KMS-11 (cell line): ENCODE measurements at regions not wholly inside any gene's neighbourhood (a gene's known extent, or its start where the extent isn't known, plus 50 kb on each side); places are given as distances from the start of the nearest gene placed in this dataset.
"Not testable (repeated sequence)": the region's sequence is repeated elsewhere in the genome, so short reads cannot be mapped to it uniquely, and the experiment has no call there.

Experiments used
- H2AFZ ChIP-seq: fragments of 200-600 bp; sonication (generic); 2 replicates; pipeline ENCODE4 v1.6.1; 2016; ENCODE audit warnings: antibody characterized with exemption, mixed run types, low read depth
- H3K27ac ChIP-seq: fragments of 200-600 bp; sonication (generic); 2 replicates; pipeline ENCODE4 v1.6.1; 2016; ENCODE audit warnings: mild to moderate bottlenecking, mixed run types
- H3K27me3 ChIP-seq: fragments of 200-600 bp; sonication (generic); 2 replicates; pipeline ENCODE4 v1.6.1; 2017; ENCODE audit warnings: mild to moderate bottlenecking, low read depth, mixed run types, moderate library complexity; ENCODE audit not compliant: insufficient read depth
- H3K36me3 ChIP-seq: fragments of 200-600 bp; sonication (generic); 2 replicates; pipeline ENCODE4 v1.6.1; 2017; ENCODE audit warnings: mild to moderate bottlenecking, mixed run types; ENCODE audit not compliant: insufficient read depth
- H3K4me1 ChIP-seq: fragments of 200-600 bp; sonication (generic); 2 replicates; pipeline ENCODE4 v1.6.1; 2016; ENCODE audit warnings: mild to moderate bottlenecking, low read depth, mixed run types; ENCODE audit not compliant: poor library complexity, severe bottlenecking
- H3K4me2 ChIP-seq: fragments of 200-600 bp; sonication (generic); 2 replicates; pipeline ENCODE4 v1.7.0; 2016; ENCODE audit warnings: mild to moderate bottlenecking, mixed run types
- H3K4me3 ChIP-seq: fragments of 200-600 bp; sonication (generic); IDR thresholded peaks from 2 replicates; pipeline ENCODE4 v1.6.1; 2017; ENCODE audit warnings: low read depth, low read length, mixed read lengths; ENCODE audit not compliant: insufficient read depth
- H3K79me2 ChIP-seq: fragments of 200-600 bp; sonication (generic); 2 replicates; pipeline ENCODE4 v1.6.1; 2016; ENCODE audit warnings: low read depth, mixed run types; ENCODE audit not compliant: insufficient read depth
- H3K9ac ChIP-seq: fragments of 200-600 bp; sonication (generic); 2 replicates; pipeline ENCODE4 v1.6.1; 2016; ENCODE audit warnings: mild to moderate bottlenecking, mixed run types
- H4K20me1 ChIP-seq: fragments of 200-600 bp; sonication (generic); 2 replicates; pipeline ENCODE4 v1.6.1; 2016; ENCODE audit warnings: mild to moderate bottlenecking, mixed run types; ENCODE audit not compliant: insufficient read depth
- TF ChIP-seq, protein P1 (sequence below): fragments of 200-600 bp; sonication (generic); conservative IDR thresholded peaks from 2 replicates; pipeline ENCODE4 v1.6.1; 2017; ENCODE audit warnings: low read depth, mild to moderate bottlenecking, antibody characterized with exemption, low read length, moderate library complexity, mixed read lengths

DNA sequence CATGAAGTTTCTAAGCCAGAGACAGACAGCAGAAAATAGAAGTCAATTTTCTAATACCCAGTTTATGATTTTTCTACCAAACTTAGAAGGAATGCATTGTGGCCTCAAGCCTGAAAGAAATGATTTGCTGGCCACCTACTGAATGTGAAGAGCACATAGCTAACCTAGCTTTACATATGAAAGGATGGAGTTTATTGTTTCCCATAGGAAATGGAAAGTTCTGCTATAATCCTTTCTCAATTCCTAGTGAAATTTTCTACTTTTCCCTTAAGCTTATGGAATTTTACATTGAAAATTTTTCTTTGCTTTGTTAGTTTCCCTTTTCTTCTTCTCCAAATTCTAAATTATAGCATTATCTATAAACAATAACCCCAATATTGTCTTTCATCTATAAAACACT is 110.1 kb downstream of the TMEM167A start:
- TF ChIP-seq, protein P1, sequence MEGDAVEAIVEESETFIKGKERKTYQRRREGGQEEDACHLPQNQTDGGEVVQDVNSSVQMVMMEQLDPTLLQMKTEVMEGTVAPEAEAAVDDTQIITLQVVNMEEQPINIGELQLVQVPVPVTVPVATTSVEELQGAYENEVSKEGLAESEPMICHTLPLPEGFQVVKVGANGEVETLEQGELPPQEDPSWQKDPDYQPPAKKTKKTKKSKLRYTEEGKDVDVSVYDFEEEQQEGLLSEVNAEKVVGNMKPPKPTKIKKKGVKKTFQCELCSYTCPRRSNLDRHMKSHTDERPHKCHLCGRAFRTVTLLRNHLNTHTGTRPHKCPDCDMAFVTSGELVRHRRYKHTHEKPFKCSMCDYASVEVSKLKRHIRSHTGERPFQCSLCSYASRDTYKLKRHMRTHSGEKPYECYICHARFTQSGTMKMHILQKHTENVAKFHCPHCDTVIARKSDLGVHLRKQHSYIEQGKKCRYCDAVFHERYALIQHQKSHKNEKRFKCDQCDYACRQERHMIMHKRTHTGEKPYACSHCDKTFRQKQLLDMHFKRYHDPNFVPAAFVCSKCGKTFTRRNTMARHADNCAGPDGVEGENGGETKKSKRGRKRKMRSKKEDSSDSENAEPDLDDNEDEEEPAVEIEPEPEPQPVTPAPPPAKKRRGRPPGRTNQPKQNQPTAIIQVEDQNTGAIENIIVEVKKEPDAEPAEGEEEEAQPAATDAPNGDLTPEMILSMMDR: no peak
- H2AFZ ChIP-seq: no peak overlapping the region
- no peaks in the 10 kb centered on the region for H3K36me3 ChIP-seq
- H3K9ac ChIP-seq: no peak overlapping the region
- H3K4me3 ChIP-seq: no peak overlapping the region
- no peak overlapping the region for H3K27ac ChIP-seq
- H3K27me3 ChIP-seq: no peaks in the 10 kb centered on the region
- no peak overlapping the region for H3K4me2 ChIP-seq
- no peaks in the 10 kb centered on the region for H3K79me2 ChIP-seq
- H4K20me1 ChIP-seq: no peaks in the 10 kb centered on the region
- H3K4me1 ChIP-seq: no peaks in the 10 kb centered on the region

DNA sequence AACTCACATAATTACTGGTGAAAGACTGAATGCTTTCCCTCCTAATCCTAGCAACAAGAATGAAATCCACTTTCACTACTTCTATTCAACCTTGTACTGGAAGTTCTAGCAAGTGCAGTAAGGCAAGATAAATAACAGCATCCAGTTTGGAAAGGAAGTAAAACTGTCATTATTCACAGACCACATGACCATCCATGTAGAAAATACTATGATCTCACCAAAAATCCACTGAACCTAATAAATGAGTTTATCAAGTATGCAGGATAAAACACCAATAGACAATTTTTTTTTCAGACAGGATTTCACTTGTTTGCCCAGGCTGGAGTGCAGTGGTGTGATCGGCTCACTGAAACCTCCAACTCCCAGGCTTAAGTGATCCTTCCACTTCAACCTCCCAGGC is 117.7 kb downstream of the TMEM167A start:
- Histone ChIP-seq H3K4me3 (no peak overlapping the region), H3K27ac (no peak overlapping the region), H3K27me3 (no peaks in the 10 kb centered on the region), H3K36me3 (no peaks in the 10 kb centered on the region), H3K4me2 (no peak overlapping the region), H2AFZ (no peak overlapping the region), H3K79me2 (no peaks in the 10 kb centered on the region), H4K20me1 (no peaks in the 10 kb centered on the region), H3K9ac (no peak overlapping the region), H3K4me1 (no peaks in the 10 kb centered on the region)
- TF ChIP-seq, protein P1: no peak

DNA sequence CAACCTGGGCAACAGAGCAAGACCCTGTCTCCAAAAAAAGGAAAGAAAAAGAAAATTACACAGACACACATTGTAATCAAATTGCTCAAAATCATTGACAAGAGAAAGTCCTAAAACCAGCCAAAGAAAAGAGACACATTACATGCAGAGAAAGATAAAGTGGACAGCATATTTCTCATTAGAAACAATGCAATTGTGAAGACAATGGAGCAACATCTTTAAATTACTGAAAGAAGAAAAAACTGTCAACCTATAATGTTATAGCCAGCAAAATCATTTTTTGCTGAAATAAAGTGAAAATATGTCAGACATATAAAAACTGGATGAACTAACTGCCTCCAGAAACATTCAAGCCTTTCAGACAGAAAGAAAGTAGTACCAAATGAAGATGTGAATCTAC is 120.6 kb downstream of the TMEM167A start:
- no peak overlapping the region for H3K4me3 ChIP-seq
- H3K27me3 ChIP-seq: no peaks in the 10 kb centered on the region
- H3K4me1 ChIP-seq: no peaks in the 10 kb centered on the region
- no peaks in the 10 kb centered on the region for H3K79me2 ChIP-seq
- H2AFZ ChIP-seq: no peak overlapping the region
- H3K9ac ChIP-seq: no peak overlapping the region
- TF ChIP-seq, protein P1: no peak
- no peak overlapping the region for H3K27ac ChIP-seq
- H4K20me1 ChIP-seq: no peaks in the 10 kb centered on the region
- H3K36me3 ChIP-seq: no peaks in the 10 kb centered on the region
- no peak overlapping the region for H3K4me2 ChIP-seq

DNA sequence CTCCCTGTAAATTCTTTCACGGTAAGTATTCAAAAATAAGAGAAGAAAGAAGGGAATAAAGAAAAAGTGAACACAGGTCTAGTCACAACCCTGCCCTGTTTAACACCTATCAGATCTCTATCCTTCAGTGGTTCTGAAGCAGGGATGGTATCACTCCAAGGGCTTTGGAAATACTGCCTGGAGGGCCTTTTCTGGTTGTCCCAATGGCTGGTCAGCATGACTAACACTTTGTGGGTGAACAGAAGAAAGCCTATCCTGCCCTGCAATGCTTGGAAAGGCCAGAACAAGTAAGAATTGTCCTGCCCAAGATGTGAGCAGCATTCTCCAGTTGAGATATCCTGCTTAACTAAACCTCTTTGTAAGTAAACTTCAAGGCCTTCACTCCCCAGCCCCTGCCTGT is 124.9 kb downstream of the TMEM167A start:
- H3K79me2 ChIP-seq: no peaks in the 10 kb centered on the region
- no peaks in the 10 kb centered on the region for H3K36me3 ChIP-seq
- TF ChIP-seq, protein P1: no peak
- no peak overlapping the region for H2AFZ ChIP-seq
- H3K4me2 ChIP-seq: no peak overlapping the region
- H3K4me3 ChIP-seq: no peak overlapping the region
- no peaks in the 10 kb centered on the region for H4K20me1 ChIP-seq
- H3K27ac ChIP-seq: no peak overlapping the region
- no peak overlapping the region for H3K9ac ChIP-seq
- H3K4me1 ChIP-seq: no peaks in the 10 kb centered on the region
- H3K27me3 ChIP-seq: no peaks in the 10 kb centered on the region

DNA sequence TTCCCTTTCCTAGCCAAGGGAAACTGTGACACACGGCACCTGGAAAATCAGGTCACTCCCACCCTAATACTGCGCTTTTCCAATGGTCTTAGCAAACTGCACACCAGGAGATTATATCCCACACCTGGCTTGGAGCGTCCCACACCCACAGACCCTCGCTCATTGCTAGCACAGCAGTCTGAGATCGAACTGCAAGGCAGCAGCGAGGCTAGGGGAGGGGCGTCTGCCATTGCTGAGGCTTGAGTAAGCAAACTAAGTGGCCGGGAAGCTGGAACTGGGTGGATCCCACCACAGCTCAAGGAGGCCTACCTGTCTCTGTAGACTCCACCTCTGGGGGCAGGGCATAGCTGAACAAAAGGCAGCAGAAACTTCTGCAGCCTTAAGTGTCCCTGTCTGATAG is 132.9 kb downstream of the TMEM167A start:
- not testable (repeated sequence) for H3K79me2 ChIP-seq

More for the DNA sequence above, 132.9 kb downstream of the TMEM167A start:
- not testable (repeated sequence) for H4K20me1 ChIP-seq, H3K27ac ChIP-seq, H3K4me2 ChIP-seq, H3K27me3 ChIP-seq, H3K36me3 ChIP-seq, H3K4me3 ChIP-seq, H2AFZ ChIP-seq, H3K9ac ChIP-seq
- peaks cover 13% of the 10 kb centered on the region for H3K4me1 ChIP-seq
